Lung (tissue), 11 donors: ENCODE measurements at regions not wholly inside any gene's neighbourhood (a gene's known extent, or its start where the extent isn't known, plus 50 kb on each side); places are given as distances from the start of the nearest gene placed in this dataset.

Source experiments
- ATAC-seq: fragments of 200-7000 bp; cut with Tn5 transposase; one replicate; pipeline ENCODE4 v1.9.1; 2020; ENCODE audit warnings: moderate number of reproducible peaks; ENCODE audit not compliant: insufficient read depth, low FRiP score
- DNase-seq, 3 donors: peaks; one replicate each; pipeline ENCODE4 v3.0.0-alpha.2; 2013 to 2017
- H3K27ac ChIP-seq, 2 donors: one replicate each; pipeline ENCODE4 v1.5.1; 2013; ENCODE audit warnings: mild to moderate bottlenecking in 2 of 2, moderate library complexity in 2 of 2, control low read depth in 1 of 2, inconsistent platforms in 1 of 2, low read depth in 1 of 2, low read length in 1 of 2
- H3K27me3 ChIP-seq, 3 donors: one replicate each; pipeline ENCODE4 v1.5.1; 2013; ENCODE audit warnings: low read length in 2 of 3; ENCODE audit not compliant: control insufficient read depth in 3 of 3, insufficient read depth in 3 of 3
- H3K36me3 ChIP-seq, 4 donors: one replicate each; pipeline ENCODE4 v1.5.1; 2013; ENCODE audit warnings: low read length in 4 of 4, mild to moderate bottlenecking in 1 of 4, moderate library complexity in 1 of 4; ENCODE audit not compliant: control insufficient read depth in 4 of 4, insufficient read depth in 4 of 4
- H3K4me1 ChIP-seq, 5 donors: one replicate each; pipeline ENCODE4 v1.5.1; 2013; ENCODE audit warnings: low read length in 5 of 5, mild to moderate bottlenecking in 2 of 5, moderate library complexity in 1 of 5; ENCODE audit not compliant: control insufficient read depth in 5 of 5, insufficient read depth in 5 of 5
- H3K4me3 ChIP-seq: one replicate; pipeline ENCODE4 v1.5.1; 2013; ENCODE audit warnings: mild to moderate bottlenecking, control low read depth, moderate library complexity
- H3K9ac ChIP-seq, 2 donors: one replicate each; pipeline ENCODE4 v1.5.1; 2013; ENCODE audit warnings: low read length in 2 of 2, control low read depth in 1 of 2; ENCODE audit not compliant: insufficient read depth in 1 of 2
- H3K9me3 ChIP-seq, 4 donors: one replicate each; pipeline ENCODE4 v1.5.1; 2013; ENCODE audit warnings: low read length in 3 of 4, mild to moderate bottlenecking in 1 of 4, moderate library complexity in 1 of 4; ENCODE audit not compliant: control insufficient read depth in 4 of 4, insufficient read depth in 3 of 4
- WGBS, 2 donors: extraction: QIAGEN DNeasy Blood & Tissue Kit; methylation state at CpG; one replicate each; pipeline ENCODE4 v1.1.7; 2013; 5-methylcytosine and 5-hydroxymethylcytosine counted together
- TF ChIP-seq, protein P1 (sequence below): IDR thresholded peaks from 2 replicates; pipeline ENCODE4 v1.5.1; 2012; ENCODE audit warnings: mild to moderate bottlenecking; ENCODE audit errors: control extremely low read depth, extremely low read depth
- donor health status: control.
- donor health status: control.
- donor health status: Bipolar disorder and iron deficiency.
- donor health status: healthy.
- donor health status: DM: yes; HTN: yes; CAD: no.

GRCh38 chr12:28954333-28954732, 194.7 kb upstream of the FAR2 start:
- TF ChIP-seq, protein P1, sequence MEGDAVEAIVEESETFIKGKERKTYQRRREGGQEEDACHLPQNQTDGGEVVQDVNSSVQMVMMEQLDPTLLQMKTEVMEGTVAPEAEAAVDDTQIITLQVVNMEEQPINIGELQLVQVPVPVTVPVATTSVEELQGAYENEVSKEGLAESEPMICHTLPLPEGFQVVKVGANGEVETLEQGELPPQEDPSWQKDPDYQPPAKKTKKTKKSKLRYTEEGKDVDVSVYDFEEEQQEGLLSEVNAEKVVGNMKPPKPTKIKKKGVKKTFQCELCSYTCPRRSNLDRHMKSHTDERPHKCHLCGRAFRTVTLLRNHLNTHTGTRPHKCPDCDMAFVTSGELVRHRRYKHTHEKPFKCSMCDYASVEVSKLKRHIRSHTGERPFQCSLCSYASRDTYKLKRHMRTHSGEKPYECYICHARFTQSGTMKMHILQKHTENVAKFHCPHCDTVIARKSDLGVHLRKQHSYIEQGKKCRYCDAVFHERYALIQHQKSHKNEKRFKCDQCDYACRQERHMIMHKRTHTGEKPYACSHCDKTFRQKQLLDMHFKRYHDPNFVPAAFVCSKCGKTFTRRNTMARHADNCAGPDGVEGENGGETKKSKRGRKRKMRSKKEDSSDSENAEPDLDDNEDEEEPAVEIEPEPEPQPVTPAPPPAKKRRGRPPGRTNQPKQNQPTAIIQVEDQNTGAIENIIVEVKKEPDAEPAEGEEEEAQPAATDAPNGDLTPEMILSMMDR, result no peak
- H3K4me1 ChIP-seq, result peaks cover 0 to 8% (median 0%) of the 10 kb centered on the region in 5 donors
- ATAC-seq, result no peak
- H3K4me3 ChIP-seq, result no peak overlapping the region
- H3K36me3 ChIP-seq, result no peaks in the 10 kb centered on the region
- no peak overlapping the region for H3K27ac ChIP-seq
- no peaks in the 10 kb centered on the region for H3K27me3 ChIP-seq
- no peaks in the 10 kb centered on the region for H3K9me3 ChIP-seq
- peak in 1 of 3 donors; percentile 8 for DNase-seq
- H3K9ac ChIP-seq, result no peak overlapping the region

DNA sequence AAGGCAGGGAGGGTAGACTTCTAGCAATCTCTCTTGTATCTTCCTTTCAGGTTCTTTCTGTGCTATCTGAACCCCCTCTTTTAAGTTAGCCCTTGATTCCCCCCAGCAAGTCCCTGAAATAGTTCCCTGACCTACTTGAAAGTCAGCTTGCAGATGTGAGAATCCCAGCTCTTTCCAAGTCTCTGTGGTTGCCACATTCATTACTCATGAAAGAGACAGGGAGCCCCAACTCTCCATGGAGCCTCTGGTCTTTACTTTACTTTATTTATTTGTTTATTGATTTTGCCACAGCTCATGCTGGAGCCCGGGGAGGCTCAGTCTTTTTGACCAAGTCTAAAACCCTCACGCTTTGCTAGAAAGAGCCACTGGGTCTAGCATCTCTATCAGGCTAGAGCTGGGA, 193.6 kb upstream of the FAR2 start:
- H3K4me3 ChIP-seq, result no peak overlapping the region
- H3K36me3 ChIP-seq, result no peaks in the 10 kb centered on the region
- no peak overlapping the region for H3K9ac ChIP-seq
- no peaks in the 10 kb centered on the region for H3K27me3 ChIP-seq
- no peak overlapping the region for H3K27ac ChIP-seq
- DNase-seq, result no peak
- peaks cover 0 to 8% (median 0%) of the 10 kb centered on the region in 5 donors for H3K4me1 ChIP-seq
- 75 to 77% methylated on average over 2 of the region's 2 CpGs for WGBS, 2 donors
- TF ChIP-seq, protein P1, result no peak
- no peak for ATAC-seq
- no peaks in the 10 kb centered on the region for H3K9me3 ChIP-seq

GRCh38 chr12:28955931-28956330, 193.1 kb upstream of the FAR2 start:
- Histone ChIP-seq H3K27me3 (no peaks in the 10 kb centered on the region), H3K4me3 (no peak overlapping the region), H3K9ac (no peak overlapping the region), H3K4me1 (peaks cover 0 to 8% (median 0%) of the 10 kb centered on the region in 5 donors), H3K9me3 (no peaks in the 10 kb centered on the region), H3K36me3 (no peaks in the 10 kb centered on the region), H3K27ac (no peak overlapping the region)
- DNase-seq (no peak), ATAC-seq (no peak)
- TF ChIP-seq, protein P1, result no peak

DNA sequence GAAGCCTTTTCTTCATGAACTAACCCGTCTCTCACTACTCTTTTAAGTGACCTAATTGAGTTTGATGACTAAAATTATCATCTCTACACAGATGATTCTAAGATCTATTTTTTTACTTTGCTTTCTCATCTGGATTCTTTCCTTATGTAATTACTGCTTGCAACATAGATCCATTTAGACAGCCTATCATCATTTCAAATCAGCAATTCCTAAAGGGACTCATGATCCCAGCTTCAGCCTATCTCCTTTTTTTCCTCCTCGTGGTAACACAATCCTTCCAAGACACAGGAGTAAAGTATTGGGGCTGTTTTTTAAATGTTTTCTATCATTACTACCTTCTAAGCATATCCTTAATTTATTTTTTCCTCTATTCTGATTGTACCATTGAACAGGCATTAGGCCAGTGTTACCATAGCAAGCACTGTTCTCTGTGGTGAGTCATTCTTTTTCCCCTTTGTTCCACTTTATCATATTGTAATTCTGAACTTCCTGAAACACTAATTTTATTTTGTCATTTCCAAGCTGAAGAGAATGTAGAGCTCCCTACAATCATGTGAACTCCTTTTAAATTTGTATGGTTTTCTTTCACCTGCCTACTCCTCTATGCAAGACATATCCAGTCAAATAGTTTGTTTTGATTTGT, 190.4 kb upstream of the FAR2 start:
- H3K27ac ChIP-seq, result no peak overlapping the region
- H3K4me3 ChIP-seq, result no peak overlapping the region
- H3K9ac ChIP-seq, result no peak overlapping the region
- TF ChIP-seq, protein P1, result no peak
- no peaks in the 10 kb centered on the region for H3K27me3 ChIP-seq
- no peaks in the 10 kb centered on the region for H3K9me3 ChIP-seq
- H3K4me1 ChIP-seq, result peaks cover 0 to 10% (median 0%) of the 10 kb centered on the region in 5 donors
- WGBS, 2 donors, result 61 to 85% methylated on average over 2 of the region's 2 CpGs
- ATAC-seq, result no peak
- H3K36me3 ChIP-seq, result no peaks in the 10 kb centered on the region
- no peak for DNase-seq
